H1 (cell line): ENCODE measurements at regions not wholly inside any gene's neighbourhood (a gene's known extent, or its start where the extent isn't known, plus 50 kb on each side); places are given as distances from the start of the nearest gene placed in this dataset.

ENCODE experiments used
- CTCF ChIA-PET: fragments of 300-600 bp; sonication (Branson Sonifier 250); formaldehyde crosslinking; loops from one replicate; lab custom pipeline; 2021; ENCODE audit not compliant: partially characterized antibody; lab: Charles Lee
- POLR2A ChIA-PET: fragments of 300-600 bp; sonication (Branson Sonifier 250); formaldehyde crosslinking; loops from one replicate; lab custom pipeline; 2021; ENCODE audit warnings: inconsistent platforms; ENCODE audit not compliant: partially characterized antibody; lab: Charles Lee
- DNase-seq, 2 experiments: peaks; one replicate each; pipeline versions ENCODE4 v3.0.0 to v3.0.0-alpha.2; 2010 to 2022; ENCODE audit warnings: low spot score in 2 of 2, low read depth in 1 of 2, mixed read lengths in 1 of 2
- FAIRE-seq: peaks from 2 replicates; lab custom pipeline; 2011; peaks lifted over from hg19 to GRCh38; lab: Jason Lieb, UNC
- H2AFZ ChIP-seq: 2 replicates; pipeline ENCODE4 v1.8.1; 2012; ENCODE audit warnings: low read length, inconsistent platforms
- H2AK5ac ChIP-seq: 2 replicates; pipeline ENCODE4 v1.6.1; 2013; ENCODE audit warnings: low read depth, low read length
- H2BK120ac ChIP-seq: replicated peaks from 2 replicates; pipeline ENCODE3; 2013; ENCODE audit warnings: low read depth, low read length, inconsistent platforms
- H2BK12ac ChIP-seq: 2 replicates; pipeline ENCODE4 v1.6.1; 2013; ENCODE audit warnings: low read depth, low read length
- H2BK15ac ChIP-seq: 2 replicates; pipeline ENCODE4 v1.6.1; 2013; ENCODE audit warnings: low read length
- H2BK20ac ChIP-seq: 2 replicates; pipeline ENCODE4 v1.6.1; 2013; ENCODE audit warnings: low read length
- H2BK5ac ChIP-seq: 2 replicates; pipeline ENCODE4 v1.6.1; 2013; ENCODE audit warnings: low read depth, low read length
- H3K14ac ChIP-seq: 2 replicates; pipeline ENCODE4 v1.6.1; 2013; ENCODE audit warnings: inconsistent platforms; ENCODE audit not compliant: insufficient read length
- H3K18ac ChIP-seq: 2 replicates; pipeline ENCODE4 v1.6.1; 2013; ENCODE audit warnings: low read length; ENCODE audit errors: extremely low read depth
- H3K23ac ChIP-seq: 2 replicates; pipeline ENCODE4 v1.6.1; 2013; ENCODE audit warnings: inconsistent platforms; ENCODE audit not compliant: insufficient read length
- H3K23me2 ChIP-seq: 2 replicates; pipeline ENCODE4 v1.6.1; 2013; ENCODE audit warnings: low read depth, low read length
- H3K27ac ChIP-seq: 2 replicates; pipeline ENCODE4 v1.6.1; 2011; ENCODE audit warnings: low read depth, low read length, inconsistent platforms
- H3K27me3 ChIP-seq, 4 experiments: replicated peaks in 1 of 4; 1 replicate in 1 of 4; 2 replicates in 3 of 4; pipeline versions ENCODE4 v1.6.1 to v1.8.1; 2011 to 2013; ENCODE audit warnings: low read length in 3 of 4, mild to moderate bottlenecking in 3 of 4, inconsistent platforms in 2 of 4, mixed read lengths in 2 of 4, moderate library complexity in 1 of 4; ENCODE audit not compliant: control insufficient read depth in 3 of 4, insufficient read depth in 3 of 4; ENCODE audit errors: extremely low read depth in 1 of 4
- H3K36me3 ChIP-seq, 4 experiments: 2 replicates each; pipeline versions ENCODE4 v1.6.1 to v1.8.1; 2011 to 2013; ENCODE audit warnings: mild to moderate bottlenecking in 4 of 4, low read length in 3 of 4, moderate library complexity in 2 of 4, control low read depth in 1 of 4, inconsistent platforms in 1 of 4; ENCODE audit not compliant: insufficient read depth in 4 of 4, control insufficient read depth in 2 of 4
- H3K4ac ChIP-seq: replicated peaks from 2 replicates; pipeline ENCODE3; 2013; ENCODE audit warnings: low read length, low read depth, mixed read lengths, inconsistent platforms; ENCODE audit not compliant: insufficient read length
- H3K4me1 ChIP-seq, 4 experiments: replicated peaks in 1 of 4; 1 replicate in 1 of 4; 2 replicates in 3 of 4; pipeline versions ENCODE4 v1.6.1 to v1.8.1; 2011 to 2013; ENCODE audit warnings: low read length in 3 of 4, inconsistent platforms in 2 of 4, mixed read lengths in 1 of 4; ENCODE audit not compliant: insufficient read depth in 4 of 4, control insufficient read depth in 3 of 4
- H3K4me2 ChIP-seq, 2 experiments: 2 replicates each; pipeline versions ENCODE4 v1.6.1 to v1.8.1; 2011 to 2013; ENCODE audit warnings: low read depth in 2 of 2, low read length in 2 of 2, control low read depth in 1 of 2, inconsistent platforms in 1 of 2, mild to moderate bottlenecking in 1 of 2; ENCODE audit not compliant: insufficient read depth in 1 of 2
- H3K4me3 ChIP-seq, 4 experiments: fragments of 200-600, 300-600 bp in 1 of 4; sonication (generic), shearing (Covaris generic), sonication (Bioruptor Twin) in 1 of 4; 2 replicates each; pipeline versions ENCODE4 v1.5.1 to v1.8.1; 2011 to 2016; ENCODE audit warnings: low read length in 4 of 4, low read depth in 3 of 4, control low read depth in 2 of 4, inconsistent platforms in 2 of 4, mild to moderate bottlenecking in 2 of 4, mixed read lengths in 1 of 4, moderate library complexity in 1 of 4; ENCODE audit not compliant: insufficient read depth in 2 of 4; ENCODE audit errors: extremely low read depth in 1 of 4
- H3K56ac ChIP-seq: replicated peaks from 2 replicates; pipeline ENCODE3; 2013; ENCODE audit warnings: low read depth, mild to moderate bottlenecking, mixed read lengths, low read length, inconsistent platforms; ENCODE audit not compliant: insufficient read length
- H3K79me1 ChIP-seq: 2 replicates; pipeline ENCODE4 v1.6.1; 2013; ENCODE audit warnings: low read depth, low read length, control low read depth
- H3K79me2 ChIP-seq, 2 experiments: 2 replicates each; pipeline versions ENCODE4 v1.6.1 to v1.8.1; 2012 to 2013; ENCODE audit warnings: low read length in 2 of 2, mild to moderate bottlenecking in 2 of 2, inconsistent platforms in 1 of 2; ENCODE audit not compliant: insufficient read depth in 2 of 2, control insufficient read depth in 1 of 2
- H3K9ac ChIP-seq, 4 experiments: replicated peaks in 1 of 4; 1 replicate in 1 of 4; 2 replicates in 3 of 4; pipeline versions ENCODE4 v1.6.1 to v1.8.1; 2011 to 2013; ENCODE audit warnings: low read depth in 3 of 4, low read length in 3 of 4, control low read depth in 2 of 4, mild to moderate bottlenecking in 2 of 4, moderate library complexity in 2 of 4, inconsistent platforms in 1 of 4; ENCODE audit errors: extremely low read depth in 1 of 4
- H3K9me3 ChIP-seq, 2 experiments: 2 replicates each; pipeline versions ENCODE4 v1.6.1 to v1.8.1; 2012 to 2013; ENCODE audit warnings: mild to moderate bottlenecking in 2 of 2, moderate library complexity in 2 of 2, control low read depth in 1 of 2, inconsistent platforms in 1 of 2, low read depth in 1 of 2, low read length in 1 of 2, mixed read lengths in 1 of 2; ENCODE audit not compliant: insufficient read depth in 2 of 2
- H4K20me1 ChIP-seq, 2 experiments: replicated peaks in 1 of 2; 2 replicates each; pipeline versions ENCODE3 to v1.8.1; 2011 to 2013; ENCODE audit warnings: inconsistent platforms in 2 of 2, low read length in 2 of 2, mild to moderate bottlenecking in 1 of 2; ENCODE audit not compliant: insufficient read depth in 2 of 2, control insufficient read depth in 1 of 2
- H4K5ac ChIP-seq: 2 replicates; pipeline ENCODE4 v1.6.1; 2013; ENCODE audit warnings: low read length, low read depth, mixed read lengths, inconsistent platforms; ENCODE audit not compliant: insufficient read length
- H4K8ac ChIP-seq: 2 replicates; pipeline ENCODE4 v1.8.0; 2013; ENCODE audit warnings: mild to moderate bottlenecking, moderate library complexity, low read length, inconsistent platforms; ENCODE audit not compliant: insufficient read depth; ENCODE audit errors: extremely low read depth
- H4K91ac ChIP-seq: replicated peaks from 2 replicates; pipeline ENCODE3; 2013; ENCODE audit warnings: low read length, mixed read lengths, inconsistent platforms; ENCODE audit not compliant: insufficient read length
- ASH2L ChIP-seq: fragments of 200-600, 300-600 bp; sonication (generic); IDR thresholded peaks from one replicate; pipeline ENCODE4 v1.7.1; 2017; ENCODE audit warnings: low read length
- EZH2 ChIP-seq: fragments of 200-600 bp; sonication (generic); IDR thresholded peaks from 2 replicates; pipeline ENCODE4 v1.7.1; 2012; ENCODE audit warnings: low read depth, mild to moderate bottlenecking, moderate library complexity, low read length, inconsistent platforms; ENCODE audit not compliant: severe bottlenecking
- GABPA ChIP-seq: IDR thresholded peaks from 2 replicates; pipeline ENCODE4 v1.6.1; 2011; ENCODE audit warnings: mild to moderate bottlenecking, low read length, moderate library complexity, borderline replicate concordance; ENCODE audit not compliant: insufficient read depth
- GTF2F1 ChIP-seq: IDR thresholded peaks from 2 replicates; pipeline ENCODE4 v1.6.1; 2012; ENCODE audit warnings: low read depth, low read length, improper control_type of control experiment, borderline replicate concordance
- JUND ChIP-seq: IDR thresholded peaks from 2 replicates; pipeline ENCODE4 v1.6.1; 2011; ENCODE audit warnings: mild to moderate bottlenecking, improper control_type of control experiment, low read length
- KDM4A ChIP-seq: IDR thresholded peaks from one replicate; pipeline ENCODE4 v1.7.1; 2012; ENCODE audit warnings: low read depth, mild to moderate bottlenecking, moderate library complexity, low read length, inconsistent platforms; ENCODE audit not compliant: severe bottlenecking
- SRF ChIP-seq: IDR thresholded peaks from 2 replicates; pipeline ENCODE4 v1.6.1; 2011; ENCODE audit warnings: mild to moderate bottlenecking, low read depth, low read length, moderate library complexity
- SUZ12 ChIP-seq: fragments of 200-600 bp; sonication (generic); IDR thresholded peaks from 2 replicates; pipeline ENCODE4 v1.6.1; 2012; ENCODE audit warnings: mild to moderate bottlenecking, inconsistent platforms, low read length, moderate library complexity, mixed read lengths
- TAF7 ChIP-seq: optimal IDR thresholded peaks from 2 replicates; pipeline ENCODE3; 2011; ENCODE audit warnings: low read depth, mild to moderate bottlenecking, inconsistent platforms, low read length, moderate library complexity, borderline replicate concordance
- TBP ChIP-seq: IDR thresholded peaks from 2 replicates; pipeline ENCODE4 v1.6.1; 2011; ENCODE audit warnings: low read depth, low read length, improper control_type of control experiment
- TCF12 ChIP-seq: IDR thresholded peaks from 2 replicates; pipeline ENCODE4 v1.6.1; 2011; ENCODE audit warnings: low read depth, mild to moderate bottlenecking, low read length
- TEAD4 ChIP-seq: IDR thresholded peaks from 2 replicates; pipeline ENCODE4 v1.6.1; 2012; ENCODE audit warnings: low read depth, low read length, inconsistent platforms, mixed read lengths
- WGBS, 2 experiments: shearing (Covaris generic) in 1 of 2; methylation state at CpG; one replicate each; pipeline versions ENCODE4 v1.1.6 to v1.1.7; 2013 to 2015; ENCODE audit warnings: low lambda C conversion rate in 2 of 2, mixed read lengths in 2 of 2, inconsistent platforms in 1 of 2, low coverage in 1 of 2, missing lambda C conversion rate in 1 of 2; ENCODE audit not compliant: insufficient replicate concordance in 2 of 2, insufficient coverage in 1 of 2, insufficient read length in 1 of 2; ENCODE audit errors: extremely low coverage in 1 of 2, missing lambda C conversion rate in 1 of 2; 5-methylcytosine and 5-hydroxymethylcytosine counted together
- TF ChIP-seq, protein P1 (sequence below): IDR thresholded peaks from 2 replicates; pipeline ENCODE4 v1.6.1; 2011; ENCODE audit warnings: low read length, improper control_type of control experiment

DNA sequence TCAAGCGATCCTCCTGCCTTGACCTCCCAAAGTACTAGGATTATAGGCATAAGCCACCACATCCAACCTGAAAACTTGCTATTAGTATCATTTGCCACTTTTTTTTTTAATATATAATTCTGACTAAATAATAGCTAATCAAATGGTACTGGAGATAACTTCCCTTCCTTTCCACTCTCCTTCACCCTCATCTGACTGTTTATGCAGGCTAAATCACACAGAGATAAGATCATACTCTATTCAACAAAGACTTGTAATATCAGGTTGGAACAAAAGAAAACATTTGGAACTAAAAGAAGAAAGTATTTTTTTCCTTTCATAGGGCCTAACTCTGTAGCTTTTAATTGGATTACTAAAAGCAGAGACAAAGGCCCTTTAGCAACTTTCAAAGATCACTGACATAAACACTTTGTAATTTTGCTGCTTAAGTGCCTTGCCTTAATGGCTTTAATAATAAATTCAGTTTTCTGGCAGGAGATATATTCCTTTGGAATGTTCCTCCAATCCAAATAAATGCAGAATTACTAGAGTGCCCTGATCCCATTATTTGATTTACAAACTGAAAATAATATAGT lies 198.7 kb upstream of the ASCC3 start:
- no peak overlapping the region for H3K4me2 ChIP-seq
- 92% methylated on average over 1 of the region's 1 CpG; no CpG with 5 or more reads in 1 of the 2 experiments for WGBS, 2 experiments
- no peaks in the 10 kb centered on the region for H3K23me2 ChIP-seq
- no peak overlapping the region for H4K91ac ChIP-seq
- TF ChIP-seq TBP (no peak), GABPA (no peak), TEAD4 (no peak), EZH2 (no peak), SRF (no peak), SUZ12 (no peak), GTF2F1 (no peak), TAF7 (no peak), JUND (no peak), TCF12 (no peak), KDM4A (no peak), ASH2L (no peak)
- TF ChIP-seq, protein P1, sequence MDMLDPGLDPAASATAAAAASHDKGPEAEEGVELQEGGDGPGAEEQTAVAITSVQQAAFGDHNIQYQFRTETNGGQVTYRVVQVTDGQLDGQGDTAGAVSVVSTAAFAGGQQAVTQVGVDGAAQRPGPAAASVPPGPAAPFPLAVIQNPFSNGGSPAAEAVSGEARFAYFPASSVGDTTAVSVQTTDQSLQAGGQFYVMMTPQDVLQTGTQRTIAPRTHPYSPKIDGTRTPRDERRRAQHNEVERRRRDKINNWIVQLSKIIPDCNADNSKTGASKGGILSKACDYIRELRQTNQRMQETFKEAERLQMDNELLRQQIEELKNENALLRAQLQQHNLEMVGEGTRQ = no peak
- no peaks in the 10 kb centered on the region for H3K79me1 ChIP-seq
- H4K8ac ChIP-seq = no peak overlapping the region
- H2BK5ac ChIP-seq = no peak overlapping the region
- no peak overlapping the region for H2BK15ac ChIP-seq
- no peak overlapping the region for H3K4me3 ChIP-seq
- H4K5ac ChIP-seq = no peak overlapping the region
- H3K56ac ChIP-seq = no peak overlapping the region
- H2BK20ac ChIP-seq = no peak overlapping the region
- H3K9me3 ChIP-seq = no peaks in the 10 kb centered on the region
- no peaks in the 10 kb centered on the region for H3K27me3 ChIP-seq
- no peak overlapping the region for H3K23ac ChIP-seq
- H3K18ac ChIP-seq = no peak overlapping the region
- no peak for DNase-seq
- CTCF ChIA-PET = no interaction called here
- H3K79me2 ChIP-seq = no peaks in the 10 kb centered on the region
- no peak overlapping the region for H3K4ac ChIP-seq
- peaks cover 0 to 2% (median 0%) of the 10 kb centered on the region in 4 experiments; a peak in 2 of 7 replicates for H3K4me1 ChIP-seq
- no peaks in the 10 kb centered on the region; a peak in 1 of 8 replicates for H3K36me3 ChIP-seq
- no peak overlapping the region for H2AFZ ChIP-seq
- H2BK120ac ChIP-seq = no peak overlapping the region
- no peak overlapping the region for H3K14ac ChIP-seq
- POLR2A ChIA-PET = no interaction called here
- FAIRE-seq = no peak
- no peak overlapping the region for H2BK12ac ChIP-seq
- H3K27ac ChIP-seq = no peak overlapping the region
- H3K9ac ChIP-seq = no peak overlapping the region
- H2AK5ac ChIP-seq = no peak overlapping the region
- H4K20me1 ChIP-seq = no peaks in the 10 kb centered on the region
